ENCODE measurements at regions not wholly inside any gene's neighbourhood (a gene's known extent, or its start where the extent isn't known, plus 50 kb on each side); places are given as distances from the start of the nearest gene placed in this dataset.

- TF ChIP-seq CTCF (conservative IDR thresholded peaks at IDR 0.05) (no peak), ZFX (IDR thresholded peaks at IDR 0.05) (no peak)
Observed at GRCh38 chr13:109390391-109390790, 396.0 kb downstream of the IRS2 start.
